Peyer's patch (tissue), 4 donors: ENCODE measurements at regions not wholly inside any gene's neighbourhood (a gene's known extent, or its start where the extent isn't known, plus 50 kb on each side); places are given as distances from the start of the nearest gene placed in this dataset.

Experiments used
- DNase-seq, 3 donors: peaks; one replicate each; pipeline ENCODE4 v3.0.0-alpha.2; 2017 to 2019
- H3K27ac ChIP-seq, 4 donors: fragments of 200-600 bp; sonication (generic); one replicate each; pipeline ENCODE4 v1.5.1; 2016 to 2019
- H3K27me3 ChIP-seq, 2 donors: fragments of 200-600 bp; sonication (generic); one replicate each; pipeline ENCODE4 v1.5.1; 2019
- H3K36me3 ChIP-seq, 3 donors: fragments of 200-600 bp; sonication (generic); one replicate each; pipeline ENCODE4 v1.5.1; 2016 to 2019
- H3K4me1 ChIP-seq, 4 donors: fragments of 200-600 bp; sonication (generic); one replicate each; pipeline ENCODE4 v1.5.1; 2016 to 2019
- H3K4me3 ChIP-seq, 4 donors: fragments of 200-600 bp; sonication (generic); 1 replicate in 3 of 4; 2 replicates in 1 of 4; pipeline ENCODE4 v1.5.1; 2016 to 2019; ENCODE audit warnings: mild to moderate bottlenecking in 1 of 4
- H3K9me3 ChIP-seq, 4 donors: fragments of 200-600 bp; sonication (generic); one replicate each; pipeline ENCODE4 v1.5.1; 2016 to 2019; ENCODE audit warnings: mild to moderate bottlenecking in 1 of 4
- POLR2A ChIP-seq, 2 donors: fragments of 450-650 bp; IDR thresholded peaks; one replicate each; pipeline ENCODE4 v1.5.1; 2017; ENCODE audit warnings: antibody characterized with exemption in 2 of 2, mild to moderate bottlenecking in 2 of 2, moderate library complexity in 2 of 2
- TF ChIP-seq, protein P1 (sequence below), 6 experiments: fragments of 450-650 bp in 4 of 6; fragments of 200-600 bp in 2 of 6; sonication (generic) in 1 of 6; IDR thresholded peaks; one replicate each; pipeline ENCODE4 v1.5.1; 2017 to 2019; ENCODE audit warnings: antibody characterized with exemption in 6 of 6, mild to moderate bottlenecking in 3 of 6, moderate library complexity in 1 of 6

- peaks cover 0 to 10% (median 3%) of the 10 kb centered on the region in 4 donors for H3K4me1 ChIP-seq
- peak in 1 of 3 donors; percentile 31 for DNase-seq
- no peaks in the 10 kb centered on the region for H3K36me3 ChIP-seq
- H3K9me3 ChIP-seq = no peaks in the 10 kb centered on the region
- no peak overlapping the region for H3K27ac ChIP-seq
- no peaks in the 10 kb centered on the region for H3K27me3 ChIP-seq
- TF ChIP-seq POLR2A (IDR thresholded peaks at IDR 0.05) = no peak
- TF ChIP-seq, protein P1, sequence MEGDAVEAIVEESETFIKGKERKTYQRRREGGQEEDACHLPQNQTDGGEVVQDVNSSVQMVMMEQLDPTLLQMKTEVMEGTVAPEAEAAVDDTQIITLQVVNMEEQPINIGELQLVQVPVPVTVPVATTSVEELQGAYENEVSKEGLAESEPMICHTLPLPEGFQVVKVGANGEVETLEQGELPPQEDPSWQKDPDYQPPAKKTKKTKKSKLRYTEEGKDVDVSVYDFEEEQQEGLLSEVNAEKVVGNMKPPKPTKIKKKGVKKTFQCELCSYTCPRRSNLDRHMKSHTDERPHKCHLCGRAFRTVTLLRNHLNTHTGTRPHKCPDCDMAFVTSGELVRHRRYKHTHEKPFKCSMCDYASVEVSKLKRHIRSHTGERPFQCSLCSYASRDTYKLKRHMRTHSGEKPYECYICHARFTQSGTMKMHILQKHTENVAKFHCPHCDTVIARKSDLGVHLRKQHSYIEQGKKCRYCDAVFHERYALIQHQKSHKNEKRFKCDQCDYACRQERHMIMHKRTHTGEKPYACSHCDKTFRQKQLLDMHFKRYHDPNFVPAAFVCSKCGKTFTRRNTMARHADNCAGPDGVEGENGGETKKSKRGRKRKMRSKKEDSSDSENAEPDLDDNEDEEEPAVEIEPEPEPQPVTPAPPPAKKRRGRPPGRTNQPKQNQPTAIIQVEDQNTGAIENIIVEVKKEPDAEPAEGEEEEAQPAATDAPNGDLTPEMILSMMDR (IDR thresholded peaks at IDR 0.05) = no peak
- H3K4me3 ChIP-seq = no peak overlapping the region
Observed at GRCh38 chr5:174311121-174311520, 265.6 kb downstream of the NSG2 start.

GRCh38 chr5:174311531-174312269 is 266.2 kb downstream of the NSG2 start:
- TF ChIP-seq POLR2A (IDR thresholded peaks at IDR 0.05) = no peak
- TF ChIP-seq, protein P1 (IDR thresholded peaks at IDR 0.05) = peak; percentile 27 to 71 (median 66)
- peak overlapping the region in 3 of 4 donors; percentile 22 to 47 (median 41) for H3K4me3 ChIP-seq
- H3K27me3 ChIP-seq = no peaks in the 10 kb centered on the region
- H3K36me3 ChIP-seq = no peaks in the 10 kb centered on the region
- peak in 2 of 3 donors; percentile 75 to 77 for DNase-seq
- no peaks in the 10 kb centered on the region for H3K9me3 ChIP-seq
- H3K27ac ChIP-seq = no peak overlapping the region
- peaks cover 0 to 10% (median 3%) of the 10 kb centered on the region in 4 donors for H3K4me1 ChIP-seq

DNA sequence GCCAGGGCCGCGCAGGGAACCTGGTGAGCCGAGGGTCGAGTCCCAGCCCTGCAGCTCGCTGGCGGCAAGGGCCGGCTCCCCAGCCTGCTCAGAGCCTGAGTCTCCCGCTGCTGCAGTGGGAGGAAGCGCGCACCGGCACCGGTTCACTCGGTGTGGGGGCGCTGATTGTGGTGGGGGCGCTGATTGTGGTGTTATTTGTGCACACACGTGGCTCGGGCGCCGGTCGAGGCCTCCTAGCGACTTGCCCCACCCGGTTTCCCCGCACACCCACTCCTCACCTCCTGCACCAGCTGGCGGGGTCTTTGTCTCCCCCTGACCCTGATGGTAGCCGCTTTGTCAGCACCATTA is 266.7 kb downstream of the NSG2 start:
- H3K9me3 ChIP-seq = no peaks in the 10 kb centered on the region
- no peak for TF ChIP-seq POLR2A (IDR thresholded peaks at IDR 0.05)
- TF ChIP-seq, protein P1 (IDR thresholded peaks at IDR 0.05) = no peak
- H3K27me3 ChIP-seq = no peaks in the 10 kb centered on the region
- no peaks in the 10 kb centered on the region for H3K36me3 ChIP-seq
- peaks cover 0 to 10% (median 3%) of the 10 kb centered on the region in 4 donors for H3K4me1 ChIP-seq
- H3K27ac ChIP-seq = no peak overlapping the region
- no peak for DNase-seq
- peak overlapping the region in 1 of 4 donors; percentile 41 for H3K4me3 ChIP-seq

DNA sequence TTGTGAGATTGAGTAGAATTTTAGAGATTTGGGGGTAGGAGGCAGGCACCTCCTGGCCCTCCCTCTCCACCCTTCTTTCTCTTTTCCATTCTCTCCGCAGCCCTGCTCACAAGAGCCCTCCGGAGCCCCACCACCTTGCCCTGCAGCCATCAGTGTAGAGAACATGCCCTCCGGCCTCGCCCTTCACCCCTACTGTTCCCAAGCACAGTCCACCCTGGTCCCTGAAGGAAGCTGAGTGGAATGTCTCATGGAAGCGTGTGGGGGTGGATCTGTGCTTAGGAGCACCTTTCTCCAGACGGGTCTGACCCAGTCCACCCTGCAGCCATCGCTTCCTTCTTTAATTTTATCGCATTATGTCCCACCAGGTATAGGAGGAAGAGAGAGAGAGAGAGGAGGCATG is 267.1 kb downstream of the NSG2 start:
- peak in 1 of 3 donors; percentile 15 for DNase-seq
- no peak for TF ChIP-seq POLR2A (IDR thresholded peaks at IDR 0.05)
- TF ChIP-seq, protein P1 (IDR thresholded peaks at IDR 0.05) = no peak
- Histone ChIP-seq H3K27ac (no peak overlapping the region), H3K27me3 (no peaks in the 10 kb centered on the region), H3K4me1 (peaks cover 0 to 10% (median 3%) of the 10 kb centered on the region in 4 donors), H3K36me3 (no peaks in the 10 kb centered on the region), H3K9me3 (no peaks in the 10 kb centered on the region), H3K4me3 (no peak overlapping the region)

GRCh38 chr5:174313615-174314014 is 268.1 kb downstream of the NSG2 start:
- no peaks in the 10 kb centered on the region for H3K36me3 ChIP-seq
- H3K9me3 ChIP-seq = no peaks in the 10 kb centered on the region
- no peak for TF ChIP-seq POLR2A (IDR thresholded peaks at IDR 0.05)
- TF ChIP-seq, protein P1 (IDR thresholded peaks at IDR 0.05) = no peak
- no peak for DNase-seq
- H3K4me3 ChIP-seq = no peak overlapping the region
- no peak overlapping the region for H3K27ac ChIP-seq
- no peaks in the 10 kb centered on the region for H3K27me3 ChIP-seq
- H3K4me1 ChIP-seq = peaks cover 0 to 10% (median 3%) of the 10 kb centered on the region in 4 donors
